ENCODE measurements at regions not wholly inside any gene's neighbourhood (a gene's known extent, or its start where the extent isn't known, plus 50 kb on each side); places are given as distances from the start of the nearest gene placed in this dataset.

- no peak for DNase-seq (ENCODE audit: low spot score)
Measured at GRCh38 chr9:115985657-115986056, 167.9 kb upstream of the PAPPA start.

- DNase-seq (ENCODE audit: low spot score), result no peak
Measured at GRCh38 chr9:115986508-115986907, 167.1 kb upstream of the PAPPA start.

DNA sequence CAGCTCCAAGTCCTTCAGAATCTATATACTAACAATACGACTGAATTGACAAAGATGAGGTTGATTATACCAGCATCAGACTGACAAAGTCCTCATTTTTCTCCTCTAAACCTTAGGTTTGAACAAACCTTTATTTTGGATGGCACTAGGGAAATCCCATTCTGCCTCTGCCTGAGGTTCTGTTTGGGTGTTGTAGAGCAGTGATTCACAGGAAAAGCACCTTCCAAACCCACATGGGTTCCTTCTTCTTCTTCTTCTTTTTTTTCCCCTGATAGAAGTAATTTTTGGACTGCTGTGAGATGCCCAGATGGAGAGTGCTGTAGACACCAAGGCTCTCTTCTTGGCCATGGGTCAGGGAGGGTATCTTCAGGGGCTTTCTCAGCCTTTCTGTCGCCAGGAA lies 164.9 kb upstream of the PAPPA start:
- DNase-seq (ENCODE audit: low spot score), result no peak

DNA sequence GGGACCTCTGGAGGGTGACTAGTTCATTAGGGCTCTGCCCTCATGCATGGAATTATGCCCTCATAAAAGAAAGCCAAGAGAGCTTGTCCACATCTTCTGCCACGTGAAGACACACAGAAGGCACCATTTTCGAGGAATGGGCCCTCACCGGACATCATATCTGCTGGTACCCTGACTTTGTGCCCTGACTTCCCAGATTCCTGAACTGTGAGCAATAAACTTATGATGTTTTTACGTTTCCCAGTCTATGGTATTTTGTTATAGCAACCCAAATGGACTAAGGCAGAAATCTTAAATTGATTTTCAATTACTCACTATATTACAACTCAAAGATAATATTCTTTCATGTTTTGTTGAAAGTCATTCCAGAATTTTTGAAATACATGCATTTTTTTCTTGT lies 163.8 kb upstream of the PAPPA start:
- DNase-seq (ENCODE audit: low spot score), result no peak

DNA sequence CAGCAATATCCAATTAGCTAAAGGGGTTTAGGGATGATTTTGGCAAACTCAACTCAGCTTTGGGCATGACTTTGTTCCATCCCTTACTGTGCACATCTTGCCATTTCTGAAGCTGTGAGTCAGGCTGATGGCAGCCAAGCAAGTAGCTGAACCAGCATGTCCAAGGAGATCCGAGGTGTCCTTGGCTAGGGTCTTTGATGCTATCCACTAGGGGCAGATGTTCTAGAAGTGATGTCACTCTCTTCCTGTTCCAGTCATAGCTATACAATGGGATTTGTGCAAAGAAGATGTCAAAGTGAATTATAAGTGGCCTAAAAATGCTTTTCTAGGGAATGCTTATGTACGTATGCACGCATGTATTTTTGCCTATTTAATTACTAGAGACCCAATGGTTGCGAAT lies 160.8 kb upstream of the PAPPA start:
- DNase-seq (ENCODE audit: low spot score), result no peak

DNA sequence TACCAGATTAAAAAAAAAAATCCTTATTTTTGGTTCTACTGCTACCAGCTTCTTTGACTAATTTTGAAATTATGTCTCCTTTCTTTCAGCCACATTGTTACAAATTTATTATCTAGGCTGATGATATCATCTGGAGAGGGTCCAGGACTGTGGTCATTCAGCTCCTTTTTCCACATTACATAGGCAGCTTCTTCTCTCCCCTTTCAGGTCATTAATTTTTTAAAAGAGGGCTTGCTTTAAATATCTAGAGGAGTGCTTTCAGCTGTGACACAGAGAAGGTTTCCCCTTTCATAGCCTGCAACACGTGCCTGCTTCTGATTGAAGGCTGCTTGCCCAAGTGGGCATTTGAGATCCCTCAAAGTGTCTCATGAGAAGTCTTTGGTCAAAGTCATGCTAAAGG lies 155.7 kb upstream of the PAPPA start:
- DNase-seq (ENCODE audit: low spot score), result no peak

DNA sequence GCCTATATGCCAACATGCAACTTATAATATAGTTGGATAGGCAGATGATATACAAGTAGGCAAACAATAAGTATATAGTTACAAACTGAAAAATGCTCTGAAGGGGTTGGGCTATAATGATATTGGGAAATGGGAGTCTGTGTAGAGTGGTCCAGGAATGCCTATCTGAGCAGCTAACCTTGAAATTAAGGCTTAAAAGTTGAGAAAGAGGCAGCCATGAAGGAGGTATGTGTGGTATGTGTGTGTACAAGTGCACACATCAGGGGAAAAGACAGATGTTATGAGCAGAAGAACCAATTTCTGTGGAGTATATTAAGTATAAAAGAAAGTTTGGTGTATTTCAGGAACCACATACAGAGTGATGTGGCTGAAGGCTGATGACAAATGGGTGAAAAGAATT lies 154.9 kb upstream of the PAPPA start:
- DNase-seq (ENCODE audit: low spot score), result no peak

DNA sequence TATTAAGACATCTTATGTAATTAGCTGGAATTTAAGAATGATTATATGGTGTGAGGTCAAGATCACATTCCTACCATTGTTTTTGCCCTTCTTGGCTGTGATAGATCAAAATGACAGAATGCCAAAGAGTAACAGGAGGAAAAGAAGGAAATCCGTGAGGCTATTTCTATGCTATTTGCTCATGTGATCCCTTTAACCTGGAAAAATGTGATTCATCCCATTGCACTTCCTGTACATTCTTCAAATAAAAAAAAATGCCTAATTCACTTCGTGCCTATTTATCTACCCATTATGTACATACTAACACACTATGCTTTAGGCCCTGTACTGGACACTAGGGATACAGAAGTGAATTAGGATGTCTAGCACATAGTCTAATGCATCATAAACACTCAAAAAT lies 154.1 kb upstream of the PAPPA start:
- no peak for DNase-seq (ENCODE audit: low spot score)

DNA sequence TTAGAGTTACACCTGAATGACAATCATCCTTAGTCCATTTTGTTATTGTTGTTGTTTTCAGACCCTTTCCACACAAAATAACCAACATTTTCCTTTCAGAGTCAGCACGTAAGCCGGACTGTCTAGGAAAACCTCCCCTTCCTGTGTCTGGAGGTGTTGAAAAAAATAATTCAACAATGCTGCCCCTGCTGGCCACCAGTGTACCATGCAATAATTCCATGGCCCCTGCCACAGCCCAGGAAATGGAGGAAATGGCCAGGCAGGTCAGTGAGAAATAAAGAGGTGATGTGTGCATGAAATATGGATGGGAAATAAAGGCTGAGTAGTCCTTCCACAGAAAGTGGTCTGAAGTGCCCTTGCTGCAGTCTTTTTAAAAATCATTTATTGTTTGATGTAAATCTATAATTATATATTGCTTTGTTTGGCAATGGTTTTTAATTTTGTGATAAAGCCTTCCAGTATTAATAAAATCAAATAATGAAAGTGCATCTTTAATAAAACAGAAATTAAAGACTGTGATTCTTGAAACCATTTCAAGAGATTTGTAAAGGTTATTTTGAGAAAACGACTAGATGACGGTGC lies 152.8 kb upstream of the PAPPA start:
- peak; percentile 50 for DNase-seq (ENCODE audit: low spot score)

GRCh38 chr9:116002181-116002580 lies 151.4 kb upstream of the PAPPA start:
- no peak for DNase-seq (ENCODE audit: low spot score)

DNA sequence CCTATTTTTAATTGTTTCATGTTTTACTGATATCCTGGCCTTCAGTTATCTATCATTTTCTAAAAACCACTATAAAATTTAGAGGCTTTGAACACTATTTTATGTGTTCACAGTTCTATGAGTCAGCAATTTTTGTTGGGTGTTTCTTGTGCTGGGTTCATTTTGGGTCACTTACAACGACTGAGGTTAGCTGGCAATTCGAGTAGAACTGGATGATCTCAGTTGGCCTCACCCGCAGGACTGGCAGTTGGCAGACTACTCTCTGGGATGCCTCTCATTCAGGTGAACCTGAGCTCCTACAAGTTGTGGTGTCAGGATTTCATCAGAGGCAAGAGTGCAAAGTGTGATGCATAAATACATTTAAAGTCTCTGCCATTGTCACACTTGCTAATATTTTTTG lies 151.0 kb upstream of the PAPPA start:
- DNase-seq (ENCODE audit: low spot score), result no peak

- DNase-seq (ENCODE audit: low spot score), result no peak
Measured at GRCh38 chr9:116003397-116003796, 150.2 kb upstream of the PAPPA start.

DNA sequence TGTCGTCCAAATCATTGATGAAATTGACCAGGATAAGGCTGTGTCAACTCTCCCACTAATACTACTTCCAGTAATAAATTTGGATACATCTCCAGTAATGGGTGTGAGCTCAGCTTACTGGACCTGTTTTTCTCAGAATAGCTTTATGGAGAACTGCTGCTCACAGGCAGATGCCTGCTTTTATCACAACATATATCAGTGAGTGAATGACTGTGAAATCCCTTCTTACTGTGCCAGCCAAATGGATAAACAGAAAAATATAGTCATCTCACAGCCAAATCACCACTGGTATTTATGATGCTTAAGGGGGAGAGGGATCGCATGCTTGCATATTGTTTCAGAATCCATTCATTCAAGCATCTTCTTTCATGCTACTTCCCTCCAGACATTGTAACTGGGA lies 148.4 kb upstream of the PAPPA start:
- no peak for DNase-seq (ENCODE audit: low spot score)

- DNase-seq (ENCODE audit: low spot score), result no peak
Measured at GRCh38 chr9:116007824-116008223, 145.8 kb upstream of the PAPPA start.

- DNase-seq (ENCODE audit: low spot score), result no peak
Measured at GRCh38 chr9:116008278-116008677, 145.3 kb upstream of the PAPPA start.

DNA sequence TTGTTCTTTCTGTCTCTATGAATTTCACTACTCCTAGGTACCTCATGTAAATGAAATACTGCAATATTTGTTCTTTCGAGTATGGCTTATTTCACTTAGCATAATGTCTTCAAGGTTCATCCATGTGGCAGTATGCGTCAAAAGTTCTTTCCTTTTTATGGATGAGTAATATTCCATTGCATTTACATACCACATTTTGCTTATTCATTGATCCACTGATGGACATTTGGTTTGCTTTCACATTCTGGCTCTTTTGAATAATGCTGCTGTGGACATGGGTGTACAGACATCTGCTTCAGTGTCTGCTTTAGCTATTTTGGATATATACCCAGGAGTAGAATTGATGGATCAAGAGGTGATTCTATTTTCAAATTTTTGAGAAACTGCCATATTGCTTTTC lies 144.2 kb upstream of the PAPPA start:
- no peak for DNase-seq (ENCODE audit: low spot score)

DNA sequence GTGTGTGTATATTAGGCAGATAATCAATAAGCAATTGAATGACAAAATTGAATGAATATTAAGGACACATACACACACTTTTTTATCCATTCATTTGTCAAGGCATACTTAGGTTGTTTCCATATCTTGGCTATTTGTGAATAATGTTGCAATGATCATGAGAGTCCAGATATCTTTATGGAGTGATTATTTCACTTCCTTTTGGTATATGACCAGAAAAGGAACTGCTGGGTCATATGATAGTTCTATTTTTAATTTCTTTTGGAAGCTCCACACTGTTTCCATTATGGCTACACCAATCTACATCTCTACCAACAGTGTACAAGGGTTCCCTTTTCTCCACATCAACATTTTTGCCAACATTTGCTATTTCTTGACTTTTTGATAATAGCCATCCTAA lies 137.7 kb upstream of the PAPPA start:
- DNase-seq (ENCODE audit: low spot score), result no peak

GRCh38 chr9:116020146-116020545 lies 133.4 kb upstream of the PAPPA start:
- DNase-seq (ENCODE audit: low spot score), result no peak

DNA sequence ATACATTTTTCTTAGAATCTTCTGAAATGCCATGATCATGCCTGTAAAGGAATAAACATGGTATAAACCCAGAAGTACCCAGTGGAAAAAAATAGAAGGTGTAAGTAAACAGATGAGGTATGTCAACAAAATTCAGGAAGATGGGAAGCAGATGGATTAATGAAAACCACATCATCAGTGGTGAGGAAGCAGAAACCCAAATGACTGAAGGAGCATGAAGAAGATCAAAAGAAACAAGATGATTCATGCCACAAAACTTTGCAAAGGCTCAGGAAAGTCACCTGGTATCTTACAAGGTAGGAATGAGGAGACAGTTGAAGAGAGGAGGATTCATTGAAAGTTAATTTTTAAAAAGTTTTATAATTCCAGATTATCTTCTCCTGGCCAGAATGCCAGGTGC lies 132.8 kb upstream of the PAPPA start:
- no peak for DNase-seq (ENCODE audit: low spot score)

GRCh38 chr9:116027096-116027495 lies 126.5 kb upstream of the PAPPA start:
- no peak for DNase-seq (ENCODE audit: low spot score)

GRCh38 chr9:116027511-116027910 lies 126.1 kb upstream of the PAPPA start:
- DNase-seq (ENCODE audit: low spot score), result no peak

DNA sequence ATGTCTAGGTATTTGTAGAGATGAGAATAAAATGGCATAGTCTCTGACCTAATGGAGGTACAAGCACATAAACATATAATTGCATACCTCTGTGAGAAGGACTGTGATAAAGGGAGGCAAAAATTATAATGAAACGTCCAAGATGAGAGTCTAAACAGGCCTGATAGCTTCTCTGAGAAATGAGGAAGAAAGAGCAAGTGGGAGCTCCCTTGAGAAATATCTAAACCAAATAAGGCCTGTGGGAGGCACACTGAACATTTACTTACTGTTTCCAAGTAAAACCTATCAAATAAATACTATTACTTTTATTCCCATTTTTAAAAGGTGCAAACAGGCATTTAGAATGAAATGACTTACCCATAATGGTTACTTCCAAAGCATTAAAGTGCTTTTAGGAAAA lies 125.6 kb upstream of the PAPPA start:
- DNase-seq (ENCODE audit: low spot score), result no peak

DNA sequence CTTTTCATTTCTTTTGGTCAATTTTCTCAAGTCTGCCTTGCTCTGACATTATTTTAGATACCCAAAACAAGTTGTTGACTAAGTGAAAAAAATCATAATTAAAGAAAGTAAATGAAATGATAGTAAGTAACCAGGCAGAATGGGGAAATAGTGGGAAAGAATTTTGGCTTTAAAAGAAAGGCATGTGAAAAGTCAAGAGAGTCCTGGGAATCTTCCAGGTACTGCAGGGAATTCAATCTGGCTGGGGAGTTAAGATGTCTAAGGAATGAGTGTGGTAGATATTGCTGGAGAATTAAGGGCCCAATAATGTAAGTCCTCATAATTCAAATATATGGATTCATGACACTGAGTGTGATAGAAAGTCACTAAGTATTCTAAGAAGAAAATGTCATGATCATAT lies 123.1 kb upstream of the PAPPA start:
- no peak for DNase-seq (ENCODE audit: low spot score)

DNA sequence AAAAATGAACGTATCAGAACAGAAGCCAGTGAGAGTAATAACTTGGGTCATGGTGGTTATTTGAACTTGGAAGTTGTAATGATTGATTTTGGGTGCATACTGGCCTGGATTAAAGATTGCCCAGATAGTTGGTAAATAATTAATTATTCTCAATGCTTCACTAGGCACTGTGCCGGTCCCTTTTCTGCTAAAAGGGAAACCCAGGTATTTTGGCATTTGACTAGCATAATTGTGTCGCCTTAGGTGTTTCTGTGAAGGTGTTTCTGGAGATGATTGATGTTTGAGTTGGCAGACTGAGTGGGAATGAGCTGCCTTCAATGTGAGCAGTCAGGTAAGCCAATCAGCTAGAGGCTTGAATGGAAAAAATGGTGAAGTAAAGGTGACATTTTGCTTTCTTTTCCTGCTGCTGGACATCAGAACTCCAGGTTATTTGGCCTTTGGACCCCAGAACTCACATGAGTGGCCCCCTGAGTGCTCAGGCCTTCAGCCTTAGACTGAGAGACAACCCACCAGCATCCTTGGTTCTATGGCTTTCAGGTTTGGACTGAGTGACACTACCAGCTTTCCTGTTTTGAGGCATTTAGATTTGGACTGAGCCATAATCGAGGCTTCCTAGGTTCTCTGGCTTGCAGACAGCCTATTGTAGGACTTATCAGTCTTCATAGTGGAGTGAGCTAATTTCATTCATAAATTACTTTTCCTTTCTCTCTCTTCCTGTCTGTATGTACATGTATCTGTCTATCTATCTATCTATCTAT lies 120.7 kb upstream of the PAPPA start:
- no peak for DNase-seq (ENCODE audit: low spot score)

Measured in ecto neural progenitor cell (in vitro differentiated cells).